HCT116 (cell line): ENCODE measurements at regions not wholly inside any gene's neighbourhood (a gene's known extent, or its start where the extent isn't known, plus 50 kb on each side); places are given as distances from the start of the nearest gene placed in this dataset.

Experiments used
- ATAC-seq: fragments of 200-7000 bp; cut with Tn5 transposase; 2 replicates; pipeline ENCODE4 v1.9.1; 2020; ENCODE audit warnings: mild to moderate bottlenecking, moderate library complexity
- BruUV-seq: library from RNA; stranded (reverse); fragments of 400-500 nt; replicated peaks from 2 replicates; lab custom pipeline; 2021; lab: Mats Ljungman, UMichigan
- CTCF ChIA-PET: fragments of 300-600 bp; sonication (Branson Sonifier 250); formaldehyde crosslinking; loops from one replicate; lab custom pipeline; 2021; ENCODE audit warnings: antibody characterized with exemption; lab: Charles Lee
- POLR2A ChIA-PET: fragments of 300-600, 350-600 bp; sonication (Branson Sonifier 250); formaldehyde crosslinking; loops from one replicate; lab custom pipeline; 2021; ENCODE audit warnings: antibody characterized with exemption; lab: Charles Lee
- RAD21 ChIA-PET, 2 experiments: fragments of 300-600 bp; sonication (Branson Sonifier 250); formaldehyde crosslinking; loops; one replicate each; lab custom pipeline; 2023; ENCODE audit warnings: low total read pairs in 2 of 2; ENCODE audit not compliant: uncharacterized antibody in 2 of 2, unreplicated experiment in 2 of 2, low non-redundant PET in 1 of 2; lab: Charles Lee
- DNase-seq: peaks from one replicate; pipeline ENCODE4 v3.0.0-alpha.2; 2010; ENCODE audit warnings: low read depth, low spot score
- H2AFZ ChIP-seq: fragments of 200-600 bp; shearing (Covaris generic), sonication (generic); 2 replicates; pipeline ENCODE4 v1.6.1; 2017; ENCODE audit warnings: low read depth, mixed run types, mixed read lengths, antibody characterized with exemption, low read length; ENCODE audit not compliant: poor library complexity, severe bottlenecking
- H3K27ac ChIP-seq: 2 replicates; pipeline ENCODE4 v1.5.1; 2012; ENCODE audit warnings: low read depth, low read length
- H3K27me3 ChIP-seq: fragments of 200-600 bp; sonication (generic); 2 replicates; pipeline ENCODE4 v1.6.1; 2016; ENCODE audit warnings: mixed run types, low read length, mixed read lengths; ENCODE audit not compliant: insufficient read depth
- H3K36me3 ChIP-seq, 2 experiments: fragments of 200-500 bp in 1 of 2; fragments of 200-600 bp in 1 of 2; sonication (Bioruptor generic) in 1 of 2; sonication (generic) in 1 of 2; 2 replicates each; pipeline versions ENCODE4 v1.5.1 to v1.6.1; 2014 to 2016; ENCODE audit warnings: low read length in 2 of 2, inconsistent platforms in 1 of 2, mixed read lengths in 1 of 2, mixed run types in 1 of 2; ENCODE audit not compliant: insufficient read depth in 2 of 2, control insufficient read depth in 1 of 2
- H3K4me1 ChIP-seq, 2 experiments: fragments of 200-600 bp in 1 of 2; sonication (generic) in 1 of 2; 2 replicates each; pipeline versions ENCODE4 v1.5.1 to v1.6.1; 2012 to 2017; ENCODE audit warnings: low read length in 2 of 2, inconsistent platforms in 1 of 2, mild to moderate bottlenecking in 1 of 2, mixed read lengths in 1 of 2, mixed run types in 1 of 2, moderate library complexity in 1 of 2; ENCODE audit not compliant: insufficient read depth in 2 of 2, control insufficient read depth in 1 of 2
- H3K4me2 ChIP-seq: fragments of 200-600 bp; sonication (generic); 2 replicates; pipeline ENCODE4 v1.6.1; 2017; ENCODE audit warnings: mixed run types, low read length, mixed read lengths
- H3K4me3 ChIP-seq, 2 experiments: fragments of 200-600 bp in 1 of 2; sonication (generic) in 1 of 2; replicated peaks in 1 of 2; 2 replicates each; pipeline ENCODE4 v1.5.1; 2011 to 2016; ENCODE audit warnings: low read length in 2 of 2, control low read depth in 1 of 2, low read depth in 1 of 2, mild to moderate bottlenecking in 1 of 2, mixed read lengths in 1 of 2, mixed run types in 1 of 2
- H3K79me2 ChIP-seq: fragments of 200-600 bp; sonication (generic); 2 replicates; pipeline ENCODE4 v1.6.1; 2017; ENCODE audit warnings: mild to moderate bottlenecking, mixed run types, low read length, moderate library complexity, mixed read lengths; ENCODE audit not compliant: insufficient read depth
- H3K9ac ChIP-seq: fragments of 200-600 bp; sonication (generic); 2 replicates; pipeline ENCODE4 v1.6.1; 2016; ENCODE audit warnings: low read length, mixed read lengths
- H3K9me2 ChIP-seq: fragments of 200-600 bp; sonication (generic), shearing (Covaris generic); 2 replicates; pipeline ENCODE4 v1.6.1; 2017; ENCODE audit warnings: mixed run types, mild to moderate bottlenecking, moderate library complexity; ENCODE audit not compliant: insufficient read depth
- H3K9me3 ChIP-seq, 2 experiments: fragments of 200-500 bp in 1 of 2; fragments of 200-600 bp in 1 of 2; sonication (Bioruptor generic) in 1 of 2; sonication (generic) in 1 of 2; 2 replicates each; pipeline ENCODE4 v1.6.1; 2014 to 2017; ENCODE audit warnings: low read length in 2 of 2, mixed read lengths in 2 of 2, inconsistent platforms in 1 of 2, low read depth in 1 of 2, mild to moderate bottlenecking in 1 of 2, mixed run types in 1 of 2, moderate library complexity in 1 of 2; ENCODE audit not compliant: control insufficient read depth in 1 of 2, insufficient read depth in 1 of 2
- H4K20me1 ChIP-seq: fragments of 200-600 bp; sonication (generic), shearing (Covaris generic); 2 replicates; pipeline ENCODE4 v1.6.1; 2017; ENCODE audit warnings: mixed run types, mild to moderate bottlenecking, moderate library complexity; ENCODE audit not compliant: insufficient read depth
- CBX3 ChIP-seq: IDR thresholded peaks from 2 replicates; pipeline ENCODE4 v1.6.1; 2012; ENCODE audit warnings: low read depth
- CTCF ChIP-seq, 3 experiments: fragments of 200-600 bp in 1 of 3; sonication (generic) in 1 of 3; IDR thresholded peaks in 2 of 3; conservative IDR thresholded peaks in 1 of 3; 2 replicates each; pipeline ENCODE4 v1.5.1; 2012 to 2017; ENCODE audit warnings: low read depth in 2 of 3, low read length in 2 of 3, antibody characterized with exemption in 1 of 3, borderline replicate concordance in 1 of 3, control low read depth in 1 of 3, mild to moderate bottlenecking in 1 of 3, mixed read lengths in 1 of 3, mixed run types in 1 of 3, moderate library complexity in 1 of 3; ENCODE audit not compliant: insufficient read depth in 1 of 3
- EGR1 ChIP-seq: IDR thresholded peaks from 2 replicates; pipeline ENCODE4 v1.6.1; 2012; ENCODE audit warnings: low read depth
- ELF1 ChIP-seq: IDR thresholded peaks from 2 replicates; pipeline ENCODE4 v1.6.1; 2012; ENCODE audit warnings: low read depth, borderline replicate concordance
- EZH2 ChIP-seq: fragments of 200-600 bp; sonication (generic); IDR thresholded peaks from 2 replicates; pipeline ENCODE4 v1.6.1; 2017; ENCODE audit warnings: antibody characterized with exemption, mixed run types
- EZH2phosphoT487 ChIP-seq: fragments of 200-600 bp; IDR thresholded peaks from 2 replicates; pipeline ENCODE4 v1.6.1; 2018; ENCODE audit warnings: antibody characterized with exemption, borderline replicate concordance
- JUND ChIP-seq: IDR thresholded peaks from 2 replicates; pipeline ENCODE4 v1.6.1; 2012
- POLR2A ChIP-seq: IDR thresholded peaks from 2 replicates; pipeline ENCODE4 v1.7.0; 2011; ENCODE audit warnings: borderline replicate concordance; ENCODE audit not compliant: insufficient read depth, insufficient read length; ENCODE audit errors: extremely low read depth
- POLR2AphosphoS5 ChIP-seq: IDR thresholded peaks from 2 replicates; pipeline ENCODE4 v1.6.1; 2011; ENCODE audit warnings: mild to moderate bottlenecking, low read depth, low read length, moderate library complexity
- RAD21 ChIP-seq: IDR thresholded peaks from 2 replicates; pipeline ENCODE4 v1.6.1; 2012; ENCODE audit warnings: low read depth, mild to moderate bottlenecking
- SRF ChIP-seq: IDR thresholded peaks from 2 replicates; pipeline ENCODE4 v1.6.1; 2012; ENCODE audit warnings: low read depth
- TCF7L2 ChIP-seq: IDR thresholded peaks from 2 replicates; pipeline ENCODE4 v1.7.0; 2011; ENCODE audit warnings: borderline replicate concordance, inconsistent platforms; ENCODE audit not compliant: insufficient read depth, insufficient read length; ENCODE audit errors: extremely low read depth
- YY1 ChIP-seq: IDR thresholded peaks from 2 replicates; pipeline ENCODE4 v1.6.1; 2011; ENCODE audit warnings: low read length, low read depth, moderate library complexity, mild to moderate bottlenecking; ENCODE audit not compliant: insufficient replicate concordance; ENCODE audit errors: extremely low read depth
- ZBTB33 ChIP-seq: IDR thresholded peaks from 2 replicates; pipeline ENCODE4 v1.6.1; 2011; ENCODE audit warnings: mild to moderate bottlenecking, low read length, moderate library complexity; ENCODE audit not compliant: insufficient replicate concordance; ENCODE audit errors: extremely low read depth
- ZNF274 ChIP-seq: fragments of 200-500 bp; sonication (Bioruptor generic); IDR thresholded peaks from 2 replicates; pipeline ENCODE4 v1.6.1; 2014; ENCODE audit warnings: mild to moderate bottlenecking, low read depth, low read length, inconsistent platforms
- intact Hi-C: fragments of 100-400 bp; cut with micrococcal nuclease; formaldehyde crosslinking; loops from 2 replicates; pipeline ENCODE4 v1.10.0; 2022
- TF ChIP-seq, protein P1 (sequence below): IDR thresholded peaks from 2 replicates; pipeline ENCODE4 v1.6.1; 2012; ENCODE audit warnings: low read depth
- TF ChIP-seq, protein P2 (sequence below): IDR thresholded peaks from 2 replicates; pipeline ENCODE4 v1.6.1; 2012
- TF ChIP-seq, protein P3 (sequence below): IDR thresholded peaks from 2 replicates; pipeline ENCODE4 v1.6.1; 2012

- H4K20me1 ChIP-seq: no peaks in the 10 kb centered on the region
- no peaks in the 10 kb centered on the region for H3K9me3 ChIP-seq
- no peak overlapping the region for H2AFZ ChIP-seq
- TF ChIP-seq ELF1: no peak
- no peak for TF ChIP-seq CBX3
- TF ChIP-seq, protein P1, sequence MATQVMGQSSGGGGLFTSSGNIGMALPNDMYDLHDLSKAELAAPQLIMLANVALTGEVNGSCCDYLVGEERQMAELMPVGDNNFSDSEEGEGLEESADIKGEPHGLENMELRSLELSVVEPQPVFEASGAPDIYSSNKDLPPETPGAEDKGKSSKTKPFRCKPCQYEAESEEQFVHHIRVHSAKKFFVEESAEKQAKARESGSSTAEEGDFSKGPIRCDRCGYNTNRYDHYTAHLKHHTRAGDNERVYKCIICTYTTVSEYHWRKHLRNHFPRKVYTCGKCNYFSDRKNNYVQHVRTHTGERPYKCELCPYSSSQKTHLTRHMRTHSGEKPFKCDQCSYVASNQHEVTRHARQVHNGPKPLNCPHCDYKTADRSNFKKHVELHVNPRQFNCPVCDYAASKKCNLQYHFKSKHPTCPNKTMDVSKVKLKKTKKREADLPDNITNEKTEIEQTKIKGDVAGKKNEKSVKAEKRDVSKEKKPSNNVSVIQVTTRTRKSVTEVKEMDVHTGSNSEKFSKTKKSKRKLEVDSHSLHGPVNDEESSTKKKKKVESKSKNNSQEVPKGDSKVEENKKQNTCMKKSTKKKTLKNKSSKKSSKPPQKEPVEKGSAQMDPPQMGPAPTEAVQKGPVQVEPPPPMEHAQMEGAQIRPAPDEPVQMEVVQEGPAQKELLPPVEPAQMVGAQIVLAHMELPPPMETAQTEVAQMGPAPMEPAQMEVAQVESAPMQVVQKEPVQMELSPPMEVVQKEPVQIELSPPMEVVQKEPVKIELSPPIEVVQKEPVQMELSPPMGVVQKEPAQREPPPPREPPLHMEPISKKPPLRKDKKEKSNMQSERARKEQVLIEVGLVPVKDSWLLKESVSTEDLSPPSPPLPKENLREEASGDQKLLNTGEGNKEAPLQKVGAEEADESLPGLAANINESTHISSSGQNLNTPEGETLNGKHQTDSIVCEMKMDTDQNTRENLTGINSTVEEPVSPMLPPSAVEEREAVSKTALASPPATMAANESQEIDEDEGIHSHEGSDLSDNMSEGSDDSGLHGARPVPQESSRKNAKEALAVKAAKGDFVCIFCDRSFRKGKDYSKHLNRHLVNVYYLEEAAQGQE: no peak
- no peak for TF ChIP-seq POLR2A
- no peak for TF ChIP-seq EZH2
- TF ChIP-seq JUND: no peak
- no peak for TF ChIP-seq SRF
- no peak for TF ChIP-seq TCF7L2
- no peak for TF ChIP-seq CTCF (IDR thresholded peaks at IDR 0.05 in 2 of 3, conservative IDR thresholded peaks at IDR 0.05 in 1 of 3; ENCODE audit: borderline replicate concordance in 1 of 3, insufficient read depth in 1 of 3, low read depth in 2 of 3, low read length in 2 of 3)
- no peak for TF ChIP-seq EZH2phosphoT487
- TF ChIP-seq EGR1: no peak
- no peak for TF ChIP-seq POLR2AphosphoS5
- TF ChIP-seq RAD21: no peak
- TF ChIP-seq ZBTB33: no peak
- TF ChIP-seq YY1: no peak
- no peak for TF ChIP-seq ZNF274
- TF ChIP-seq, protein P2, sequence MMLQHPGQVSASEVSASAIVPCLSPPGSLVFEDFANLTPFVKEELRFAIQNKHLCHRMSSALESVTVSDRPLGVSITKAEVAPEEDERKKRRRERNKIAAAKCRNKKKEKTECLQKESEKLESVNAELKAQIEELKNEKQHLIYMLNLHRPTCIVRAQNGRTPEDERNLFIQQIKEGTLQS: no peak
- TF ChIP-seq, protein P3, sequence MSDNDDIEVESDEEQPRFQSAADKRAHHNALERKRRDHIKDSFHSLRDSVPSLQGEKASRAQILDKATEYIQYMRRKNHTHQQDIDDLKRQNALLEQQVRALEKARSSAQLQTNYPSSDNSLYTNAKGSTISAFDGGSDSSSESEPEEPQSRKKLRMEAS: no peak
- H3K9me2 ChIP-seq: no peaks in the 10 kb centered on the region
- CTCF ChIA-PET: no interaction called here
- no peaks in the 10 kb centered on the region for H3K79me2 ChIP-seq
- H3K9ac ChIP-seq: no peak overlapping the region
- no peaks in the 10 kb centered on the region for H3K27me3 ChIP-seq
- RAD21 ChIA-PET: no interaction called here
- intact Hi-C loops: no loop called here
- H3K4me3 ChIP-seq: no peak overlapping the region
- no peak for ATAC-seq
- no peaks in the 10 kb centered on the region for H3K36me3 ChIP-seq
- no peak overlapping the region for H3K4me2 ChIP-seq
- no TSS peak for BruUV-seq
- POLR2A ChIA-PET: no interaction called here
- H3K27ac ChIP-seq: no peak overlapping the region
- DNase-seq: no peak
- no peaks in the 10 kb centered on the region for H3K4me1 ChIP-seq
Measured at GRCh38 chr4:126262665-126263064, 947.9 kb downstream of the FAT4 start.
